ENCODE measurements at regions not wholly inside any gene's neighbourhood (a gene's known extent, or its start where the extent isn't known, plus 50 kb on each side); places are given as distances from the start of the nearest gene placed in this dataset.
A peak's percentile ranks its signal among the peaks of the same experiment; 100 is the strongest.

- TF ChIP-seq TEAD4 (IDR thresholded peaks at IDR 0.05), result no peak
These were observed 60.3 kb upstream of the HAPSTR1 start for GRCh38 chr16:9031107-9031506.

- no peak for TF ChIP-seq EP300 (IDR thresholded peaks at IDR 0.05; ENCODE audit: borderline replicate concordance)
- TF ChIP-seq RAD21 (IDR thresholded peaks at IDR 0.05; ENCODE audit: low read depth), result peak; percentile 34; the same call in 1 of the 2 replicates
These were observed 58.2 kb upstream of the HAPSTR1 start for GRCh38 chr16:9033125-9033830.

- no peak for TF ChIP-seq TAF1 (IDR thresholded peaks at IDR 0.05; ENCODE audit: low read depth)
- TF ChIP-seq EGR1 (IDR thresholded peaks at IDR 0.05), result no peak
- TF ChIP-seq REST (IDR thresholded peaks at IDR 0.05; ENCODE audit: low read depth), result no peak
- TF ChIP-seq USF1 (IDR thresholded peaks at IDR 0.05), result no peak
- TF ChIP-seq CREB1 (IDR thresholded peaks at IDR 0.05; ENCODE audit: low read depth), result no peak
- no peak for TF ChIP-seq NFIC (IDR thresholded peaks at IDR 0.05)
- TF ChIP-seq CEBPB (IDR thresholded peaks at IDR 0.05), result no peak
- no peak for TF ChIP-seq TCF12 (IDR thresholded peaks at IDR 0.05; ENCODE audit: low read depth)
- TF ChIP-seq ZBTB7A (IDR thresholded peaks at IDR 0.05; ENCODE audit: low read depth), result no peak
- TF ChIP-seq MAX (IDR thresholded peaks at IDR 0.05), result no peak
- TF ChIP-seq RAD21 (IDR thresholded peaks at IDR 0.05; ENCODE audit: low read depth), result no peak
- TF ChIP-seq YY1 (IDR thresholded peaks at IDR 0.05; ENCODE audit: low read depth), result no peak
- TF ChIP-seq TEAD4 (IDR thresholded peaks at IDR 0.05), result no peak
- TF ChIP-seq EP300 (IDR thresholded peaks at IDR 0.05; ENCODE audit: borderline replicate concordance), result no peak
- no peak for TF ChIP-seq FOXM1 (IDR thresholded peaks at IDR 0.05; ENCODE audit: borderline replicate concordance, low read depth)
These were observed 57.4 kb upstream of the HAPSTR1 start for GRCh38 chr16:9034056-9034455.

GRCh38 chr16:9035996-9036395, 55.4 kb upstream of the HAPSTR1 start:
- no peak for TF ChIP-seq REST (IDR thresholded peaks at IDR 0.05; ENCODE audit: low read depth)
- TF ChIP-seq TCF12 (IDR thresholded peaks at IDR 0.05; ENCODE audit: low read depth), result no peak
- TF ChIP-seq EGR1 (IDR thresholded peaks at IDR 0.05), result no peak
- no peak for TF ChIP-seq TAF1 (IDR thresholded peaks at IDR 0.05; ENCODE audit: low read depth)
- TF ChIP-seq FOXM1 (IDR thresholded peaks at IDR 0.05; ENCODE audit: borderline replicate concordance, low read depth), result no peak
- no peak for TF ChIP-seq EP300 (IDR thresholded peaks at IDR 0.05; ENCODE audit: borderline replicate concordance)

- no peak for TF ChIP-seq TAF1 (IDR thresholded peaks at IDR 0.05; ENCODE audit: low read depth)
- TF ChIP-seq FOXM1 (IDR thresholded peaks at IDR 0.05; ENCODE audit: borderline replicate concordance, low read depth), result no peak
- TF ChIP-seq RAD21 (IDR thresholded peaks at IDR 0.05; ENCODE audit: low read depth), result no peak
- TF ChIP-seq EP300 (IDR thresholded peaks at IDR 0.05; ENCODE audit: borderline replicate concordance), result no peak
- TF ChIP-seq EGR1 (IDR thresholded peaks at IDR 0.05), result no peak
- TF ChIP-seq USF1 (IDR thresholded peaks at IDR 0.05), result no peak
- TF ChIP-seq REST (IDR thresholded peaks at IDR 0.05; ENCODE audit: low read depth), result peak; percentile 92
- TF ChIP-seq MAX (IDR thresholded peaks at IDR 0.05), result no peak
These were observed 52.2 kb upstream of the HAPSTR1 start for GRCh38 chr16:9039210-9039609.
